Left lung (tissue), 4 donors: ENCODE measurements at regions not wholly inside any gene's neighbourhood (a gene's known extent, or its start where the extent isn't known, plus 50 kb on each side); places are given as distances from the start of the nearest gene placed in this dataset.
A peak's percentile ranks its signal among the peaks of the same experiment; 100 is the strongest.

Experiments
- ATAC-seq: fragments of 200-7000 bp; cut with Tn5 transposase; one replicate; pipeline ENCODE4 v1.9.1; 2020; ENCODE audit warnings: moderate library complexity
- DNase-seq, 4 donors: peaks; one replicate each; pipeline ENCODE4 v3.0.0-alpha.2; 2013 to 2020
- H3K27ac ChIP-seq, 2 donors: fragments of 200-600 bp; sonication (generic) in 1 of 2; one replicate each; pipeline versions ENCODE4 v1.5.0 to v1.8.0; 2020 to 2021
- H3K27me3 ChIP-seq, 2 donors: fragments of 200-600 bp; sonication (generic) in 1 of 2; one replicate each; pipeline versions ENCODE4 v1.5.0 to v1.8.0; 2020 to 2021
- H3K36me3 ChIP-seq, 2 donors: fragments of 200-600 bp; sonication (generic) in 1 of 2; one replicate each; pipeline versions ENCODE4 v1.5.0 to v1.8.0; 2020 to 2021
- H3K4me1 ChIP-seq, 2 donors: fragments of 200-600 bp; one replicate each; pipeline ENCODE4 v1.8.0; 2021
- H3K4me3 ChIP-seq, 2 donors: fragments of 200-600 bp; sonication (generic) in 1 of 2; one replicate each; pipeline versions ENCODE4 v1.5.0 to v1.8.0; 2020 to 2021; ENCODE audit warnings: mild to moderate bottlenecking in 1 of 2
- H3K9me3 ChIP-seq, 2 donors: fragments of 200-600 bp; sonication (generic) in 1 of 2; one replicate each; pipeline versions ENCODE4 v1.5.0 to v1.8.0; 2020 to 2021
- intact Hi-C, 2 donors: fragments of 100-400 bp; cut with DNase I; formaldehyde crosslinking; loops; one replicate each; pipeline versions ENCODE4 v1.11.2 to v1.14.2; 2022
- TF ChIP-seq, protein P1 (sequence below), 2 donors: fragments of 200-600 bp; sonication (generic) in 1 of 2; IDR thresholded peaks; one replicate each; pipeline versions ENCODE4 v1.5.0 to v1.8.0; 2021; ENCODE audit warnings: antibody characterized with exemption in 2 of 2
- donor health status: DM: no; HTN: yes; CAD: no.
- donor health status: DM: no; HTN: no; CAD: no.

GRCh38 chr18:46338766-46339165 is 234.6 kb downstream of the HAUS1 start:
- H3K4me1 ChIP-seq = peaks cover 1 to 36% of the 10 kb centered on the region in 2 donors
- H3K36me3 ChIP-seq = no peaks in the 10 kb centered on the region
- H3K4me3 ChIP-seq = no peak overlapping the region
- H3K27ac ChIP-seq = no peak overlapping the region
- ATAC-seq = no peak
- TF ChIP-seq, protein P1, sequence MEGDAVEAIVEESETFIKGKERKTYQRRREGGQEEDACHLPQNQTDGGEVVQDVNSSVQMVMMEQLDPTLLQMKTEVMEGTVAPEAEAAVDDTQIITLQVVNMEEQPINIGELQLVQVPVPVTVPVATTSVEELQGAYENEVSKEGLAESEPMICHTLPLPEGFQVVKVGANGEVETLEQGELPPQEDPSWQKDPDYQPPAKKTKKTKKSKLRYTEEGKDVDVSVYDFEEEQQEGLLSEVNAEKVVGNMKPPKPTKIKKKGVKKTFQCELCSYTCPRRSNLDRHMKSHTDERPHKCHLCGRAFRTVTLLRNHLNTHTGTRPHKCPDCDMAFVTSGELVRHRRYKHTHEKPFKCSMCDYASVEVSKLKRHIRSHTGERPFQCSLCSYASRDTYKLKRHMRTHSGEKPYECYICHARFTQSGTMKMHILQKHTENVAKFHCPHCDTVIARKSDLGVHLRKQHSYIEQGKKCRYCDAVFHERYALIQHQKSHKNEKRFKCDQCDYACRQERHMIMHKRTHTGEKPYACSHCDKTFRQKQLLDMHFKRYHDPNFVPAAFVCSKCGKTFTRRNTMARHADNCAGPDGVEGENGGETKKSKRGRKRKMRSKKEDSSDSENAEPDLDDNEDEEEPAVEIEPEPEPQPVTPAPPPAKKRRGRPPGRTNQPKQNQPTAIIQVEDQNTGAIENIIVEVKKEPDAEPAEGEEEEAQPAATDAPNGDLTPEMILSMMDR (IDR thresholded peaks at IDR 0.05) = no peak
- H3K9me3 ChIP-seq = no peaks in the 10 kb centered on the region
- H3K27me3 ChIP-seq = peaks cover 3 to 42% of the 10 kb centered on the region in 2 donors
- intact Hi-C loops = no loop called here
- DNase-seq = peak in 1 of 4 donors; percentile 59

DNA sequence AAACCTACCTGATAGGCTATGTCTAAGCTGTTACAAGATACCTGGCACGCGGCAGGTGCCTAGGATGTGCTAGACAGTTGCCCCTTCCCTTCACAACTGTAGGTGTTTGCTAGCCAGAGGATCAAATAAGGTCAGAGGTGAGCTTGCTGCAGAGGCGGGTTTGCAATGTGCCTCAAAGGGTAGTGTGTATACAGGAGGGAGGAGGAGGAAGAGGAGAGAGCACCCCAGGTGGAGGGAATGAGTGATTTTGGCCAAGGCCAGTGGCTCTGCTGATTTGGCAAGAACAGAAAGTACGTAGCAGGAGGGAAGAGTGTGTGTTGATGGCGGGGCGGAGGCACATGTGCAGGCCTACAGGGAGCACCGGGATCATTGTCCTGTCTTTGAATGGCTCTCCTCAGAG is 236.5 kb downstream of the HAUS1 start:
- DNase-seq (no peak), ATAC-seq (no peak)
- Histone ChIP-seq H3K4me1 (peaks cover 4 to 36% of the 10 kb centered on the region in 2 donors), H3K36me3 (no peaks in the 10 kb centered on the region), H3K4me3 (no peak overlapping the region), H3K27ac (no peak overlapping the region), H3K27me3 (peaks cover 2 to 23% of the 10 kb centered on the region in 2 donors), H3K9me3 (no peaks in the 10 kb centered on the region)
- intact Hi-C loops = no loop called here
- TF ChIP-seq, protein P1 (IDR thresholded peaks at IDR 0.05) = no peak

- Histone ChIP-seq H3K27me3 (peaks cover 0 to 9% of the 10 kb centered on the region in 2 donors), H3K27ac (no peak overlapping the region), H3K9me3 (no peaks in the 10 kb centered on the region), H3K4me3 (no peak overlapping the region), H3K4me1 (peaks cover 4 to 25% of the 10 kb centered on the region in 2 donors), H3K36me3 (no peaks in the 10 kb centered on the region)
- intact Hi-C loops = no loop called here
- no peak for DNase-seq
- TF ChIP-seq, protein P1 (IDR thresholded peaks at IDR 0.05) = no peak
- no peak for ATAC-seq
These were observed 237.9 kb downstream of the HAUS1 start for GRCh38 chr18:46341986-46342525.

DNA sequence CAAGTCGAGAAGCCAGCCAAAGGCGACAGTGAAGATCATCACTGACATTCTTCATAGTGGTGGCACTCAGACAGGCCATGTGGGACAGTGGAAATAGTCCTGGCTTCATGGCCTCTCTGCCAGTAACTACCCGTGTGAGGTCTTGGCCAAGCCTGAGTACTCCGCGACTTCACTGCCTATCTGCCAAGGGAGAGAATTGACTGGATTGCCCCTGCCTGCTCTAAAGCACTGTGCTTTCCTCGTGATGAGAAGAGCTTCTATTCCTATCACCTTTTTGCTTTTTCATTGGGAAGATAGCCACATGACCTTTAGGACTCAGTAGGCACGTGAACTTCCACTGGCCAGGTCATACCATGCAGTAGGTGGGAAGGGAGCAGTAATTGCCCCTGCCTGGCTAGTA is 239.3 kb downstream of the HAUS1 start:
- H3K4me1 ChIP-seq = peaks cover 4 to 25% of the 10 kb centered on the region in 2 donors
- H3K27ac ChIP-seq = no peak overlapping the region
- TF ChIP-seq, protein P1 (IDR thresholded peaks at IDR 0.05) = no peak
- H3K36me3 ChIP-seq = no peaks in the 10 kb centered on the region
- peaks cover 0 to 4% of the 10 kb centered on the region in 2 donors for H3K27me3 ChIP-seq
- no peak overlapping the region for H3K4me3 ChIP-seq
- H3K9me3 ChIP-seq = no peaks in the 10 kb centered on the region
- intact Hi-C loops = no loop called here
- no peak for ATAC-seq
- no peak for DNase-seq

GRCh38 chr18:46343931-46344372 is 239.8 kb downstream of the HAUS1 start:
- TF ChIP-seq, protein P1 (IDR thresholded peaks at IDR 0.05) = no peak
- DNase-seq = peak in 2 of 4 donors; percentile 37 to 52
- no peaks in the 10 kb centered on the region for H3K27me3 ChIP-seq
- peak; percentile 65 for ATAC-seq
- no peak overlapping the region for H3K27ac ChIP-seq
- H3K36me3 ChIP-seq = no peaks in the 10 kb centered on the region
- peaks cover 4 to 25% of the 10 kb centered on the region in 2 donors for H3K4me1 ChIP-seq
- intact Hi-C loops = no loop called here
- H3K9me3 ChIP-seq = no peaks in the 10 kb centered on the region
- H3K4me3 ChIP-seq = no peak overlapping the region
